MM.1S (cell line): ENCODE measurements at regions not wholly inside any gene's neighbourhood (a gene's known extent, or its start where the extent isn't known, plus 50 kb on each side); places are given as distances from the start of the nearest gene placed in this dataset.

ENCODE experiments used
- CTCF ChIP-seq: fragments of 300-600 bp; sonication (generic); IDR thresholded peaks from 2 replicates; pipeline ENCODE4 v1.5.1; 2016; ENCODE audit warnings: antibody characterized with exemption, low read length, mixed read lengths
- EZH2phosphoT487 ChIP-seq: fragments of 300-600 bp; sonication (generic); IDR thresholded peaks from 2 replicates; pipeline ENCODE4 v1.6.1; 2018; ENCODE audit warnings: antibody characterized with exemption, low read length

DNA sequence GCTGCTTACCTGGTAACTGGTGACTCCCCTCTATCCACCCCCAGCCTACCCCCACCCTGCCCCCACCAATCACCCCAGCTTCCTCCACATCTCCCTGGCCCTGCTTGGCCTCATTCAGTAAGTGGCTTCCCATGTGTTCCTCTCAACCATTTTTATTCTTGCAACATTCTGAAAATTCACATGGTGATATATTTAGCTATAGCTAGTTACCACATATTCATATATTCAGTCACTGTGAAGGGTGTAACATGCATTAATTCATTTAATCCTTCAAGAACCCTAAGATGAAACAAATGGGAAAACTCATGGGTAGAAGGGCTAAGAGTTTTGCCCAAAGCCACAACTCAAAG lies 95.4 kb upstream of the CEP85L start:
- no peak for TF ChIP-seq CTCF
- TF ChIP-seq EZH2phosphoT487 = no peak
